ENCODE measurements at regions not wholly inside any gene's neighbourhood (a gene's known extent, or its start where the extent isn't known, plus 50 kb on each side); places are given as distances from the start of the nearest gene placed in this dataset.
"Not testable (repeated sequence)": the region's sequence is repeated elsewhere in the genome, so short reads cannot be mapped to it uniquely, and the experiment has no call there.

GRCh38 chr9:62877552-62877951 is 1687.7 kb downstream of the SPATA31A7 start:
- not testable (repeated sequence) for TF ChIP-seq CTCF (IDR thresholded peaks at IDR 0.05; ENCODE audit: low read depth, low read length, poor library complexity, severe bottlenecking); EZH2phosphoT487 (IDR thresholded peaks at IDR 0.05; ENCODE audit: borderline replicate concordance, low read length)

Measured in DOHH2 (cell line).